GM20000 (cell line): ENCODE measurements at regions not wholly inside any gene's neighbourhood (a gene's known extent, or its start where the extent isn't known, plus 50 kb on each side); places are given as distances from the start of the nearest gene placed in this dataset.

Experiments used
- DNase-seq: peaks from one replicate; pipeline ENCODE4 v3.0.0; 2012; ENCODE audit warnings: low spot score
- CTCF ChIP-seq: IDR thresholded peaks from 2 replicates; pipeline ENCODE4 v1.5.1; 2012; ENCODE audit warnings: mild to moderate bottlenecking, control low read depth; ENCODE audit errors: extremely low read depth, missing control alignments

- DNase-seq, result no peak
- no peak for TF ChIP-seq CTCF
Observed at GRCh38 chr12:124411281-124411878, 116.5 kb downstream of the RFLNA start.

GRCh38 chr12:124410354-124411175 lies 115.7 kb downstream of the RFLNA start:
- no peak for DNase-seq
- TF ChIP-seq CTCF, result no peak

- no peak for DNase-seq
- TF ChIP-seq CTCF, result no peak
Observed at GRCh38 chr12:124408822-124409517, 114.1 kb downstream of the RFLNA start.

GRCh38 chr12:124407074-124407473 lies 112.2 kb downstream of the RFLNA start:
- no peak for TF ChIP-seq CTCF
- no peak for DNase-seq

- DNase-seq, result no peak
- no peak for TF ChIP-seq CTCF
Observed at GRCh38 chr12:124406043-124406442, 111.2 kb downstream of the RFLNA start.

- TF ChIP-seq CTCF, result no peak
- DNase-seq, result no peak
Observed at GRCh38 chr12:124405592-124405991, 110.7 kb downstream of the RFLNA start.

GRCh38 chr12:124405151-124405550 lies 110.3 kb downstream of the RFLNA start:
- no peak for DNase-seq
- TF ChIP-seq CTCF, result no peak
